ENCODE measurements at regions not wholly inside any gene's neighbourhood (a gene's known extent, or its start where the extent isn't known, plus 50 kb on each side); places are given as distances from the start of the nearest gene placed in this dataset.

DNA sequence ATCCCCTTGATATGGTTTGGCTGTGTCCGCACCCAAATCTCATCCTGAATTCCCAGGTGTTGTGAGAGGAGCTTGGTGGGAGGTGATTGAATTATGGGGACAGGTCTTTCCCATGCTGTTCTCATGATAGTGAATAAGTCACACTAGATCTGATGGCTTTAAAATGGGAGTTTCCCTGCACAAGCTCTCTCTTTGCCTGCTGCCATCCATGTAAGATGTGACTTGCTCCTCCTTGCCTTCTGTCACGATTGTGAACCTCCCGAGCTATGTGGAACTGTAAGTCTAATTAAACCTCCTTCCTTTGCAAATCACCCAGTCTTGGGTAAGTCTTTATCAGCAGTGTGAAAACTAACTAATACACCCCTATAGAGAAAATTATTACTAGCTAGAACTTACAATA, 959.5 kb upstream of the ADGRL2 start:
- TF ChIP-seq CTCF (IDR thresholded peaks at IDR 0.05; ENCODE audit: low read length) (no peak), EZH2 (IDR thresholded peaks at IDR 0.05; ENCODE audit: borderline replicate concordance, low read length) (no peak)
